HG02973 (cell line): ENCODE measurements at regions not wholly inside any gene's neighbourhood (a gene's known extent, or its start where the extent isn't known, plus 50 kb on each side); places are given as distances from the start of the nearest gene placed in this dataset.

ENCODE experiments used
- ATAC-seq: cut with Tn5 transposase; IDR thresholded peaks from one replicate; pipeline ENCODE4 v1.9.1; 2021; ENCODE audit warnings: moderate library complexity; ENCODE audit not compliant: unreplicated experiment

DNA sequence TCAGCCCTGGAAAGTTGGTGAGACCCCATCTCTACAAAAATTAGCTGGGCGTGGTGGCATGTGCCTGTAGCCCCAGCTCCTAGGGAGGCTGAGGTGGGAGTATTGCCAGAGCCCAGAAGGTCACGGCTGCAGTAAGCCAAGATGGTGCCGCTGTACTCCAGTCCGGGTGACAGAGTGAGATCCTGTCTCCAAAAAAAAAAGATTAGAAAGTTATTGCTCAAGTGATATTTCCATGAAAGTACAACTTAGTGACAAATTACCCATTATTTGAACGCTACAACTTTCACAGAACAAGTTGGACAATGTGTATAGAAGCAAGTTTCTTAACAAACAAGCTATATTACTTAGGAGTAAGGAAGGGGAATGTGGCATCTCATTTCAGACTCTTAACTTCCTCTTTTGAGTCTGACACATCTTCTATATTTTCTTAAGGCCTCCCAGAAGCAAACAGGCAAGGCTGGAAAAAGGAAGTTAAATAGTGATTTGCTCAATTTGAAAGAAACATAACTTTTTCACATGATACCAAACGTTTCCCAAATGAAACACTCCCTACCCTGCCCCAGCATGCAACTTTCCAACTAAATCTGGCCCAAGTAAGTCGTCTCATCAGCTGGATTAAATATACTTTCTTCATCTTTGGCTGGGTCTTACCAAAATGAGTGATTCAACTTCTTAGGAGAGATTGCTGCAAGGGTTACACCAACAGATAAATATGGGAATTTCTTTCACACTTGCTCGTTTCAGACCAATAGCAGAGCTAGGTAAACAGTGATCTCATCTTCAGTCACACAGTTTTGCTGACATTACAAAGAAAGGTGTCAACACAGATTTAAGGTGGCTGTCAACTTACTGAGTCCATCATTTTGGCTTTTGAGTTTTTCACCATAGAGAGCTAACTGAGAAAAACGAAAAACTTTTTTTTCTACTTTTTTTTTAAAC, 66.3 kb upstream of the KLF6 start:
- ATAC-seq: no peak

DNA sequence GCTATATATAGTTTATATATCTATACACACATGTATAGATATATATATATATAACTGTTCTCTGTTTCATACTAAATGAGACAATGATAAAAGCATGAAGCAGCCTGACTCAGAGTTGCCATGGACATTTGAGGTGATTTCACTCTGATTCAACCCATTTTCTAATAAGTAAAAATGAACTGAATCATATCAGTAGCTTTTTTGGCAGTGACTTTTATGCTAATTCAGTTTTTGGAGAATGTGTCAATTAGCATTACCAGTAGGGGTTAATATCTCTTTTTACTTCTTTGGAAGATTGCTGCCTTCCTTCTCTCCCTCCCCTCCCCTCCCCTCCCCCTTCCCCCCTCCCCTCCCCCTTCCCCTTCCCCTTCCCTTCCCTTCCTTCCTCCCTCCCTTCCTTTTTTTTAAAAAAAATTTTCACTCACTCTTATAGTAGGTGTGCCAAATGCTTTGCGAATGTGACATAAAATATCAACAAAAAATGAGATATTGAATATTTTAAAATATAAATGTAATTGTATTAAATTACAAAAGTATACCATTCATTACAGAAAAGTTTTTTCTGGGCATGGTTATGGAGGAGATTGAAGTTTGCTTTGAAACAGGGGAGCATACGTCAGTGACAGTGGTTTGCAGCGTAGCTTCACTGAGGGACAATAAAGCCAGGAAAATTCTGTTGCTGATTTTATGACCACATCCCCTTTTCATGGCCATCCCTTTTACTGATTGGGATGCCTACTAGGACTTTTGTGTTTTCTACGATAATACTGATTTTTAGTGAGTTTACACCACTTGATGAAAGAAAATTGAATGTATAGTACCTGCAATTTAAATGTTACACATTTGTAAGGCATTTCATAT, 64.0 kb upstream of the KLF6 start:
- no peak for ATAC-seq

DNA sequence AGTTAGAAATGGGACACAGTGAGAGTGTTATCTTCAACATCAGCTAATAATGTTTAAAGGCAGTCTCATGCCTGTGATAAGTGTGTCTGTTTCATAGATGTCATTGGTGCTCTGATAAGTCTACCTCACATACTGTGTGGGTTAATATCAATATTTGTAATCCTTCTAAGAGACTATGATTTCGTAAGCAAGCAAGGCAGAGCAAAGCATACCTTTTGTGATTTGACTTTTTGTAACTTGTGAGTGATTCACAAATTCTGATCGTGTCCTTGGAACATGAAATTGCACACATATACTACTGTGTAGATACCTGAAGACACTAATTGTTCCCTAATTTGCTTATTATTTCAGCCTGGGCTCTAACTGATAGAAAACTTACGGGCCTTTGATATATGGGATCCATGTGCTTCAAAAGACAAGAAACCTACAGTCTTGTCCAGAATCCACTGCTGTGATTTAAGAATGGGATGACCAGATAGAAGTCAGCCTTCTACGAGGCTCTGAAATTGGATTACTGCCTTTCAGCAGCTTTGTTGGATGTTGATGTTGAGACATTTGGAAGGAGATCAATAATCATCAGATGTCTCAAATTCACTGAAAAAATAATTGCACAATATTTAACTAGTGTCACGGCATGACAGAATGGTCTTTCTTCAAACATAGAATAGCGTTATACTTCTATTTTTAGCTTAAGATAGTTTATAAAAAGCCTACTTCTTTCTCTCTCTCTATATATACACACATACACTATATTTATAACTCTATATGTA, 63.2 kb upstream of the KLF6 start:
- ATAC-seq: no peak

DNA sequence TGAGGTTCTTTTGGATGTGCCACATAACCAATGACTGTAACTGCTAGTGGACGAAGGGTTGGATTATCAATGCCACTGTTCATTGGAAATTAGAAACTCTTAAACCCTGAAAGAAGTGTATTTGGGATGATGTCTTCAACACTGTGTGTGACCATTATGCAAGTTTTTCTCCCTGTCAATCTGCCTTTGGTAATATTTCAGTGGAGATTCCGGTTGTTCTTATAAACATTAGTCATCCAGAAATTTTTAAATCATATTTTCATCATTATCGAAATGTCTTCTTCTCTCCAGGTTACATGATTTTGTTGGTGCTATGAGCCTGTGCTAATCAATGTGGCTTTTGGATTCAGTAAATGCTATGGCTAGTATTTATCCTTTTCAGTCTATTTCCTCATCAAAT, 61.7 kb upstream of the KLF6 start:
- no peak for ATAC-seq

DNA sequence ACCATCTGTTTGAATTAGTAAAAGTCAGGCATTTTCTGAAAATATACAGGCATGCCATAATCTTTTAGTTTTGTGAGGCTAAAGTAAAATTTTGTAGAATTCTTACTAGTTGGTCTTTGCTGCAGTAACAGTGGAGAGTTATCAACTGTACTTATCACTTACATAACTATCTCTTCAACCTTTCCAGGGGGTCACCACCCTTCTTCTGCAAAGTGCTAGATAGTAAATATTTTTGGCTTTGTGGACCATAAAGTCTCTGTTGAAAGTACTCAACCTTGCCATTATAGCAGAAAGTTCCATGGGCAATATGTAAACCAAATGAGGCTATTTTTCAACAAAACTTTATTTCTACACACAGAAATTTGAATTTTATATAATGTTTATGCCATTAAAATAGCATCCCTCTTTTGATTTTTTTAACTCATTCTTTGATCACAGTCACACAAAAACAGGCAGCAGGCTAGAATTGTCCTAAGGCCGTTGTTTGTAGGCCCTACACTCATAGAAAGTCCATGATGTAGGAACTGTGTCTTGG, 59.5 kb upstream of the KLF6 start:
- no peak for ATAC-seq

DNA sequence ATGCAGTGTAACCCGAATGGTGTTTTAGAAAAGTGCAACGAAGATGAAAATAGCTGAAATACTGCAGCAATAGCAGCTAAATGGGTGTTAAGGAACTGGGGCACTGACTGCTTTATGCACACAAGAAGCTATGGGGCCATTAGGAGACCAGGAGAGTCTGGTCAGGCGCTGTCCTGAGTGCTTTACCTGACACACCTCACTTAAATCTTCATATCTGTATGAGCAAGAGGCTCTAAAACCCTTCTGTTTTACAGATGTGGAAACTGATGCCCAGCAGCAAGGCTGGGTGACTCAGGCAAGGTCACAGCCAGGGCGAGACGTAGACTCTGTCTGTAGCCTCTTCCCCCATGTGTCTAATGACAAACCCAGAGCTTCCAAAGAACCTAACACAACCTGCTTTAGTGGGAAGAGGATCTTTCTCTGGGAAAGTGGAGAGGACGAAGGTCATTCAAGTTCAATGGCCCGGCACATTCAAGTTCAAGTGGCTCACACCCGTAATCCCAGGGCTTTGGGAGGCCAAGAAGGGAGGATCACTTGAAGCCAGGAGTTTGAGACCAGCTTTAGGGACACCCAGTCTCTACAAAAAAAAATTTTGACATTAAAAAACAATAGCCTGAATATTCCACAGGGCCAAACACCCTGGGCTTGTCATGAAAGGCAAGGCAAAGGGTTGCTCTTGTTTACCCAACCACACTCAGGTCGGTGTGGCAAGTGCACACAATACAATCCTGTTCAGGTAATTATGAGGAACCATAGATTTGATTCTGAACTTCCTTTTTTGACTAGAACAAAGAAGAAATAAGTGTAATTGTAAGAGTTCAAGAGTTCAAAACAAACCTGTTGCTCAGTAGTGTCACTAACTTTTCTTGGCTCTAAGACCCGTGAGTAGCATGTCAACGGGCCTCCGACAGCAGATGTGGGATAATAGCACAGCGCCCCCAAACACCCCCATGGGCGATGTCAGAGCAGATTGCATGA, 53.7 kb upstream of the KLF6 start:
- ATAC-seq: no peak

DNA sequence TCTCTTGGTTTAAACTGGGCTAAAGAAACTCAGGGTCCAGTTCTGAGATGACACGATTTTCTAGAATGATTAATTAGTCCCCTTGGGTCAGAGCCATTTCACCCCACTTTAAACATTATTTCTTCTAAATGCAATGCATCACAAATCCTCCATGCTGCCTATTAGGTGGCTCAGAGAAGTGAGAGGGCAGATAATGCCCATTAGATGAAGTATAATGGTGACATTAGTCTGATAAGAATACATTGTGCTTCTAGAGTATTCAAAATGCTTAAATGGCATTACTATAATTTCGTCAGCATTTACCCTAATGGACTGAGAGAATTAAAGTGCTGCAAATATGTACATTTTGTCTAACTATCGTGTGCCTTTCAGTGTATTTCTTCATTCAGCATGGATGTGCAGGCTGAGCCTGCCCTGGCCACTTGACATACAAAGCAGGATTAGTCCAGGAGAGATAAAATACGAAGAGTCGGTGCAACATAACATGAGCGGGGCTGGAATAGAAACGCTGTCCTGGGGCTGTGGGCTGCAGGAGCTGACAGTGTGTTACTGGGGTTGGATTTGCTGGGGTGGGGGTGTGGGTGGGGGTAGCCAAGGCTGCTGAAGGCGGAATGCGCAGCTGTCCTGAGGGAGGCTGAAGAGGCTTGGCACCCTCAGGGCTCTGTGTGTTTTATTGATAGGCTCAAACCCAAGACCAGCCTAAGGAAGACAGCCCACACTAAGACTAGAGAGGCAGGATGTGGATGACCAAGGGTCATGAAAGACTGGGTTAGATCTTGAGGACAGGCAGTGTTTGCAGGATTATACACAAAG, 52.8 kb upstream of the KLF6 start:
- no peak for ATAC-seq

DNA sequence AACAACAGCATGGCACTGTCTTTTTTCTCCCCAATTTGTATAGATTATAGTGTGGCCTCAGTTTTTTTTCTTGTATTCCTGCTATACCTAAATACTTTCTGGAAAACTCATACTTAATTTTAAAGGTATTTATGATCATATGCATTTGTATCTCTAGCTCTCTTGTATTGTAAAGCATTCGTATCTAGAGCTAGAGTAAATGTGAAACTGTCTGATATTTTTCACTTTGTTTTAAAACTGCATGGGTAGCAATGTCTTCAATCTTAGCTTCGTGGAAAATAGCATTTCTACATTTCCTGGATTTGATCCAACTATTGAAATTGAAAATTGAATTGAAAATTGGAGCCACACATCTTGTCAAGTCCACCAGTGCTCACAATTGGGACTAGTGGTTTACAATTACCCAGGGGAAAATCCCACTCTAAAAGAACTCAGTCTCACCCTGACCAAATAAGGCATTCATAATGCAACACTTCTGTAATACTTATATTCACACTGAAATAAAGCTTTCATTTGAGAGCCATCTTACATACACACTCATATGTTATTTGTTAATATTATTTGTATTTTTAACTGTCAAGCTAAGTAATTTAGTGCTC, 51.3 kb upstream of the KLF6 start:
- peak; percentile 8 for ATAC-seq

DNA sequence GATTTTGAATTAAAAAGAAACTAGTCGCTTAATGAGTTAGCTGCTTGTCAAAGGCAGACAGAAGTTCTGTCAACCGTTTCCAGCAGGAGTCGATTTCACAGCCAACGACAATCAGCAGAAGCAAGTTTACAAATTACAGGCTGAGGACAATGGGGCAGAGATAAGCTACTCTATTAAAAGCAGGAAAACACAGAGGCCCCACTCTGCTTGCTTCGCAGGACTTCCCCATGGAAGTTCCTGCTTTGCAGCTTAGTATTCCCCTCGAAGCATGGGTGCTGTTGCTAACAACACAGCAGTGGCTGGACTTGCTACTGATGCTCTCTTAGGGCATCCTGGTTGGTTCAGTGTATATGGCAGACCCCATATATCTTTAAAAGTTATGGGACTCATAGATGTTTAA, 50.8 kb upstream of the KLF6 start:
- ATAC-seq: peak; percentile 71

DNA sequence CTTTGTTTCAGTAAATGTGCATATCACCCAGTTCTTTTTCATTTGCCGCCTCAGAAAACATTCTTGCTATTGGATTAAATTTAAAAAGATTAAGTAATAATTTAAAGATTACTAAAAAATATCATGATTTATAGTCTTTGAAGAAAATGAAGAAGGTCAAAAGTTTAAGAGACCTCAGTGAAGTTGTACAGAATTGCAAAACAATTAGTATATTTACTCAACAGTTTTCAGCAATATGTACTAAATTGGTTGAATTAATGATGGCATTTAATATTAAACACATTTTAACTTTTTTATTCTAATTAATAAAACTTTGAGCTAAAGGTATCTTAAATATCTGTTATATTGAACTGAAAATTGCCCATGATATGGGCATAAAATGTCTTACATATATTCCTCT, 49.9 kb upstream of the KLF6 start:
- no peak for ATAC-seq
